Endothelial cell of hepatic sinusoid (primary cell): ENCODE measurements at regions not wholly inside any gene's neighbourhood (a gene's known extent, or its start where the extent isn't known, plus 50 kb on each side); places are given as distances from the start of the nearest gene placed in this dataset.
"Not testable (repeated sequence)": the region's sequence is repeated elsewhere in the genome, so short reads cannot be mapped to it uniquely, and the experiment has no call there.

Experiments
- in situ Hi-C: cut with HindIII; loops from 2 replicates; pipeline ENCODE4 v1.10.0; 2017; ENCODE audit warnings: low sequenced_read_pairs

DNA sequence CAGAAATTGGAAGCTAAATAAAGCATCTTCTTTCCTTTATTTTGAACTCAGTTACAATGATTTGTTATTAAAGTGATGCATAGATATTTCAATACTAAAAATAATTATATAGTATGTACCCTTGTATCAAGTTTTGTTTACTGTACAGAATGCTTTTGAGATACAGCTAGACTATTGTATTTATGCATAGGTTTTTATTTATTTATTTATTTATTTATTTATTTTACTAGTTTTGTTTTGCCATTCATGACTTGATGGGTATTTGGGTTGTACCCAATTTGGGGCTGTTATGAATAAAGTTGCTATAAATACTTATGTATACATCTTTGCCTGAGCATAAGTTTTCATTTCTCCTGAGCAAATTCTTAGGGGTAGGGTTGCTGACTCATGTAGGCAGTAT lies 118.7 kb upstream of the NXPH2 start:
- in situ Hi-C loops: no loop called here

DNA sequence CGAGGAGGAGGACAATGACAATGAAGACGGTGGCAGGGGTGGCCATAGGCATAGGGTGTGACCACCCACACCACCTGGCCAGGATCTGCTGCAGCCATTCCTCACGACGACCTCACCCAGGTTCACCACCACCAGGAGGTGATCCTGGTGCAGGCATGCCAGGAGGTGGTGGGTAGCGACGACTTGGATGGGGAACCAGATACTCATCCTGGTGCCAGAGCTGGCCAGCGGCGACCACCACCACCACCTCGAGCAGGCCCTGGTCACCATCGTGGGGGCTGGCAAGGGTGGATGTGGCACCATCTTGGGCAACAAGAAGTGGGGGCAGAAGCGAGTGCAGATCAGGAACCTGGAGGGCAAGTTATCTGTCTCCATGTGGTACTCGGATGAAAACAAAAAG lies 117.1 kb upstream of the NXPH2 start:
- in situ Hi-C loops: no loop called here

- in situ Hi-C loops: no loop called here
Observed at GRCh38 chr2:138893746-138894145, 113.6 kb upstream of the NXPH2 start.

- in situ Hi-C loops: no loop called here
Observed at GRCh38 chr2:138881126-138881525, 100.9 kb upstream of the NXPH2 start.

- in situ Hi-C loops: no loop called here
Observed at GRCh38 chr2:138879931-138880330, 99.7 kb upstream of the NXPH2 start.

- in situ Hi-C loops: no loop called here
Observed at GRCh38 chr2:138877421-138877820, 97.2 kb upstream of the NXPH2 start.

- in situ Hi-C loops: no loop called here
Observed at GRCh38 chr2:138874251-138874650, 94.1 kb upstream of the NXPH2 start.

GRCh38 chr2:138872116-138872515 lies 91.9 kb upstream of the NXPH2 start:
- in situ Hi-C loops: not testable (repeated sequence)

GRCh38 chr2:138871312-138871711 lies 91.1 kb upstream of the NXPH2 start:
- in situ Hi-C loops: no loop called here

DNA sequence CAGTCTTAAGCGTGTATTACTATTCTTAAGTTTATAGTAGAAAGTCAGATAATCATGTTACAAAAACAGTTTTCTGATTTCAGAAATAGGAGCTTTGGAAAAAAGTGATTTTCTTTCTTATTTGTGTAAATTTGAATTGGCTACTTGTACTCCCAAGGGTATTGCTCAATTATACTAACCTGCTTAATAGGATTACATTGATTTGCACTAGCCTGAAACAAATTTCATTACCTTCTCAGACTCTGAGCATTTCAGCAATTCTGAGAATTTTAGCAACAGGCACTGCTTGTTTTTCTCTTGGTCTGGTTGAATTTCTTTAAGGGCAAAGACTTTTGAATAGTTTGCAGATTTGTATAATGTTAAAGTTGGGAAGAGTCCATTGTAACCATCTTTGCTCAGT lies 87.2 kb upstream of the NXPH2 start:
- in situ Hi-C loops: no loop called here

GRCh38 chr2:138866797-138867196 lies 86.6 kb upstream of the NXPH2 start:
- in situ Hi-C loops: no loop called here

DNA sequence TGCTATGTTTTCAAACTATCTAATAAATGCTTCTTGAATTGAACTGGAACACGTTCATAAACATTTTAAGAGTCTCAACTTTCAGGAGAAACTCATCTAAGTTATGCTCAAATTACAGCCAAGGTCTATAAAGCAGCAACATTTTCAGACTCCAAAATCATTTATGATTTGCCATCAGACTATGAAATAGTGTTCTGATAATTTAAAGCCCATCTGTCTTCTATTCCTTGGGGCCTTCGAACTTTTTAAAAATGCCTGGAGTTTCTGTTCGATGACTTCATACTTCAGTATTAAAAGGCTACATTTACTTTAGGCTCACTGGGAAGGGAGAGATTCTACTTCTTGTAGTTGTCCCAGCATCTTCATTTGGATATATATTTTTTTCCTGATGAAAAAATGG lies 73.6 kb upstream of the NXPH2 start:
- in situ Hi-C loops: no loop called here

- in situ Hi-C loops: no loop called here
Observed at GRCh38 chr2:138853296-138853695, 73.1 kb upstream of the NXPH2 start.

- in situ Hi-C loops: no loop called here
Observed at GRCh38 chr2:138846216-138846821, 66.1 kb upstream of the NXPH2 start.

DNA sequence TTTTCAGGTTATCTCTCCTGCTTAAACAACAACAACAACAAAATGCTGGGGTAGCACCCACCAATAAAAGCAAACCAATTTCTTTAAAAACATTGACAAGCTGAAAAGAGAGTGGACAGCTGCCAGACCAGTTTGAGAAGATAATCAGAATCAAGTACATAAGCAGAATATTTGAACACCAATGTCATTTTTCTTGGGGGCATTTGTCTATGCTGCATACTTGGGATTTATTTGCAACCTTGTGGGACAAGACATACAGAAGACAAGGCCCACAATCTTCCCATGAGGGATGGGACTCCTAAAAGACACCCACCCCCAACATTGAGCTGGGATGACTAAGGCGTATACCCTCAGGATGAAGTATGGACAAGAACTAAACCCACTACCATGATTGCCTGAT lies 62.2 kb upstream of the NXPH2 start:
- in situ Hi-C loops: no loop called here

GRCh38 chr2:138841459-138841858 lies 61.3 kb upstream of the NXPH2 start:
- in situ Hi-C loops: no loop called here

DNA sequence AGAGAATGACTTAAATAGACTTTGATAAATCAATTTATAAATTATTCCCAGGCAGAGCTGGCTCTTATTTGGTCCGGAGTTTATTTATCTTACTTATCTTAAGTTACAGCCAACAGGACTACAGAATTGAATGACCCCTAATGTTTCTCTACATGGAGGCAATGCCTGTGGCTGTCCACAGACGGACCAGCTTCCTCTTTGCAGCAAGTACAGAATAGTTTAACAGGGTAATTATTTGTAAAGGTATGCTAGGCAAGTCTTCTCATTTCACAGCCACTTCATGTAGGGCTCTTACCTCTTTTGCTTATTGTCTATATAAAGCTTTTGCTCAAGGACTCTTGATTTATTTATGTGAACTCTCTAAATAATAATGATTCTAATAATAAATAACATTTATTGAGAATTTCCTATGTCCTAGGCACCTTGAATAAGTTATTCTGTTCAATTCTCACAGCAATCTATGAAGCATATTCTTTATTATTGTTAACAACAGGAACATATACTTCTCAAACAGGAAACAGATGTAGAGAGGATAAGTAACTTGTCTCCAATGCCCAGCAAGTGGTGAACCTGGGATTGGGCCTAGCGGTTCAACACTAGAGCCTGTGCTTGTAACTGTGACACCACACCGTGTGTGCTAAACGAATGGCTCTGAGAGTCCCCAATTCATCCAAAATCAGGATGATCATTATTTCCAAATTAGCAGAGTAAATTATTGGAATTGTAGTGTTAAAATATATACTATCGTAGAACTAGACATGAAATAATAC lies 58.8 kb upstream of the NXPH2 start:
- in situ Hi-C loops: no loop called here

GRCh38 chr2:138831691-138832090 lies 51.5 kb upstream of the NXPH2 start:
- in situ Hi-C loops: no loop called here

GRCh38 chr2:138831154-138831553 lies 51.0 kb upstream of the NXPH2 start:
- in situ Hi-C loops: no loop called here

DNA sequence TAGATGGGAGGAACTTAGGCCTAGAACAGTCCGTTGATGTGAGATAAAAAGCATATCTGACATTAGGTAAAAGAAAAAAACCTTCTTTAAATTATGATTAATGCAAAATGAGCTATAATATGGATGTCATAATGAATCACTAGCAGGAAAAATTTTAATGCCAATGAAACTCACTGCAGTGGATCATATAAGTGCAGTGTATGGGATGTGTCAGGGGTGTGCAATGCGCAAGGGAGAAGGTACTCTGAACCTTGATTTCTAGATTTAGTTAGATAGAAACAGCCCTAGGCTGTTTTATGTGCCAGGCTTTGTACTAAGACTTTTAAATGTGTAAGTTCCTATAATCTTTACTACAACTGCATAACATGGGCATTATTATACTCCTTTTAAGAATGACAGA lies 50.4 kb upstream of the NXPH2 start:
- in situ Hi-C loops: no loop called here
